Testis (tissue), 2 donors: ENCODE measurements at regions not wholly inside any gene's neighbourhood (a gene's known extent, or its start where the extent isn't known, plus 50 kb on each side); places are given as distances from the start of the nearest gene placed in this dataset.
"Not testable (repeated sequence)": the region's sequence is repeated elsewhere in the genome, so short reads cannot be mapped to it uniquely, and the experiment has no call there.

ENCODE experiments used
- DNase-seq: peaks from one replicate; pipeline ENCODE4 v3.0.0-alpha.2; 2019
- H3K27ac ChIP-seq, 2 donors: fragments of 200-600 bp; sonication (generic); one replicate each; pipeline ENCODE4 v1.5.1; 2019
- H3K27me3 ChIP-seq: fragments of 200-600 bp; sonication (generic); one replicate; pipeline ENCODE4 v1.5.1; 2019
- H3K36me3 ChIP-seq: fragments of 200-600 bp; sonication (generic); one replicate; pipeline ENCODE4 v1.5.1; 2017; ENCODE audit warnings: low read depth; ENCODE audit errors: missing control alignments
- H3K4me1 ChIP-seq: fragments of 200-600 bp; sonication (generic); one replicate; pipeline ENCODE4 v1.5.1; 2019
- H3K4me3 ChIP-seq, 2 donors: fragments of 200-600 bp; sonication (generic); one replicate each; pipeline ENCODE4 v1.5.1; 2017 to 2019
- H3K9me3 ChIP-seq: fragments of 200-600 bp; sonication (generic); one replicate; pipeline ENCODE4 v1.5.1; 2017
- CTCF ChIP-seq, 3 experiments: fragments of 450-650 bp in 2 of 3; fragments of 200-600 bp in 1 of 3; sonication (generic) in 1 of 3; IDR thresholded peaks; one replicate each; pipeline ENCODE4 v1.5.1; 2016 to 2019; ENCODE audit warnings: antibody characterized with exemption in 3 of 3, mild to moderate bottlenecking in 2 of 3, moderate library complexity in 1 of 3
- POLR2A ChIP-seq: fragments of 450-650 bp; IDR thresholded peaks from one replicate; pipeline ENCODE4 v1.6.1; 2017; ENCODE audit warnings: antibody characterized with exemption, mild to moderate bottlenecking, moderate library complexity
- WGBS, 2 donors: methylation state at CpG; one replicate each; pipeline ENCODE4 v1.1.5; 2018; 5-methylcytosine and 5-hydroxymethylcytosine counted together
- intact Hi-C: fragments of 100-400 bp; cut with DNase I; formaldehyde crosslinking; loops from one replicate; pipeline ENCODE4 v1.15.1; 2023; ENCODE audit warnings: low total_unique reads

DNA sequence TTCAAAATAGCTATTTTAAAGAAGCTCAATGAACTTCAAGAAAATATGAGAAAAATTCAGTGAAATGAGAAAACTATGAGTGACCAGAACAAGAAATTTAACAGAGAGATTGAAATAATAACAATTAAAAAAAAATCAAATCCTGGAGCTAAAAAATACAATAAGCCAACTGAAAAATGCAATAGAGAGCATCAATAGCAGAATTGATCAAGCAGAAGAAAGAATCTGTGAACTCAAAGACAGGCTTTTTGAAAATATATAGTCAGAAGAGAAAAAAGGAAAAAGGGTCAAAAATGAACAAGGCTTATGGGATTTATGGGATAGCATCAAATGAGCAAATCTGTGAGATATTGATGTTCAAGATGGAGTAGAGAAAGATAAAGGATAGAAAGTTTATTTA, 133.0 kb downstream of the OTUD1 start:
- H3K4me3 ChIP-seq, result no peak overlapping the region
- no peak for TF ChIP-seq POLR2A
- no peak for TF ChIP-seq CTCF (IDR thresholded peaks at IDR 0.05)
- H3K36me3 ChIP-seq, result no peaks in the 10 kb centered on the region
- intact Hi-C loops, result no loop called here
- H3K27me3 ChIP-seq, result no peaks in the 10 kb centered on the region
- no peaks in the 10 kb centered on the region for H3K9me3 ChIP-seq
- no peaks in the 10 kb centered on the region for H3K4me1 ChIP-seq
- no peak for DNase-seq
- H3K27ac ChIP-seq, result no peak overlapping the region

GRCh38 chr10:23581906-23582450, 143.1 kb downstream of the OTUD1 start:
- Histone ChIP-seq H3K27ac (no peak overlapping the region), H3K4me3 (no peak overlapping the region), H3K4me1 (no peaks in the 10 kb centered on the region), H3K9me3 (no peaks in the 10 kb centered on the region), H3K27me3 (no peaks in the 10 kb centered on the region), H3K36me3 (no peaks in the 10 kb centered on the region)
- WGBS, 2 donors, result 86 to 92% methylated on average over 2 of the region's 2 CpGs
- intact Hi-C loops, result no loop called here
- no peak for DNase-seq
- no peak for TF ChIP-seq CTCF (IDR thresholded peaks at IDR 0.05)
- no peak for TF ChIP-seq POLR2A

DNA sequence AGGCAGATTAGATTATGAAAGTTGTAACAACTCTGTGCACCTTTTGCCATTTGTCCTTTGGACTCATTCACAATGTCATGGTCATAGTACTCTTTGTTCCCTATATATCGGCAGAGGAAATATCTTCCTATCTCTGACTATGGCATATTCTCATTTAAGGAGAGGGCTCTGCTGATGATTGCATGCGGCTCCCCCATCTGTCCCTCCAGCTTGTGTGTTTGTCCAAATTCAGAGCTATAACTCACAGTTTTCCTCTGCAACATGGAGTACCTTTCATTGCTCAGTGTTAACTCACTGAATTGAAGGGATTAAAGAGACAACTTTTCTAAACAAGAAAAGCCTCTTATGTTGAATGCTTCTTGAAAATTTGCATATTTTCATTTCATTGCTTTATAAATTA, 145.5 kb downstream of the OTUD1 start:
- Histone ChIP-seq H3K9me3 (no peaks in the 10 kb centered on the region), H3K4me3 (no peak overlapping the region), H3K27me3 (no peaks in the 10 kb centered on the region), H3K4me1 (no peaks in the 10 kb centered on the region), H3K27ac (no peak overlapping the region), H3K36me3 (no peaks in the 10 kb centered on the region)
- no peak for DNase-seq
- TF ChIP-seq POLR2A, result no peak
- no peak for TF ChIP-seq CTCF (IDR thresholded peaks at IDR 0.05)
- intact Hi-C loops, result no loop called here
- 77 to 78% methylated on average over 2 of the region's 2 CpGs for WGBS, 2 donors

GRCh38 chr10:23585186-23585585, 146.3 kb downstream of the OTUD1 start:
- H3K4me3 ChIP-seq, result no peak overlapping the region
- H3K27ac ChIP-seq, result no peak overlapping the region
- TF ChIP-seq CTCF (IDR thresholded peaks at IDR 0.05), result no peak
- no peak for TF ChIP-seq POLR2A
- intact Hi-C loops, result no loop called here
- WGBS, 2 donors, result 92 to 94% methylated on average over 1 of the region's 1 CpG
- H3K27me3 ChIP-seq, result no peaks in the 10 kb centered on the region
- no peak for DNase-seq
- H3K4me1 ChIP-seq, result no peaks in the 10 kb centered on the region
- H3K9me3 ChIP-seq, result no peaks in the 10 kb centered on the region
- H3K36me3 ChIP-seq, result no peaks in the 10 kb centered on the region

DNA sequence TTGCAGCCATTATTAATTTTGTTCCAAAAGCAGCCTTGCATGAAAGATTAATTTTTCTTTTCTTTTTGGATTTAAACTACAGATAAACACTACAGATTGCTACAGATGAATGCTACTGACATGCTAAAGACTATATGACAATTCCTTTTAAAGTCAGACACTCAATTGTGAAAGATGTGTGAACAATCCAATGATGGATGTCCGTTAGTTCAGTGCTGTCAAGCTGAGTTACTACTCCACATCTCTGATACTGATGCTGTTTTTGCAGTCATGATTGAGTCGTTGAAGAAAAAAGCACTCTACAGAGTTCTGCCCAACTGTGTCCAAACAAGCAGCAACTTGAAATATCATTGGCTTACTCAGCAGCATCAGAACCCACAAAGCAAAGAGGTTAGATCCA, 146.8 kb downstream of the OTUD1 start:
- Histone ChIP-seq H3K27me3 (no peaks in the 10 kb centered on the region), H3K27ac (no peak overlapping the region), H3K9me3 (no peaks in the 10 kb centered on the region), H3K36me3 (no peaks in the 10 kb centered on the region), H3K4me3 (no peak overlapping the region), H3K4me1 (no peaks in the 10 kb centered on the region)
- intact Hi-C loops, result no loop called here
- TF ChIP-seq POLR2A (no peak), CTCF (IDR thresholded peaks at IDR 0.05) (no peak)
- WGBS, 2 donors, result 59 to 62% methylated on average over 2 of the region's 2 CpGs
- DNase-seq, result no peak

DNA sequence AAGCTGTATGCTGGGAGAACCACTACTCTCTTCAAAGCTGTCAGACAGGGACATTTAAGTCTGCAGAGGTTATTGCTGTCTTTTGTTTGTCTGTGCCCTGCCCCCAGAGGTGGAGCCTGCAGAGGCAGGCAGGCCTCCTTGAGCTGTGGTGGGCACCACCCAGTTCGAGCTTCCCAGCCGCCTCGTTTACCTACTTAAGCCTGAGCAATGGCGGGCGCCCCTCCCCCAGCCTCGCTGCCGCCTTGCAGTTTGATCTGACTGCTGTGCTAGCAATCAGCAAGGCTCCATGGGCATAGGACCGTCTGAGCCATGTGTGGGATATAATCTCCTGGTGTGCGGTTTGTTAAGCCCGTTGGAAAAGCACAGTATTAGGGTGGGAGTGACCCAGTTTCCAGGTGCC, 156.4 kb downstream of the OTUD1 start:
- 78 to 94% methylated on average over 10 of the region's 10 CpGs for WGBS, 2 donors
- intact Hi-C loops, DNase-seq: not testable (repeated sequence)

More for the DNA sequence above, 156.4 kb downstream of the OTUD1 start:
- H3K27ac ChIP-seq, H3K9me3 ChIP-seq, H3K27me3 ChIP-seq, H3K4me1 ChIP-seq, H3K36me3 ChIP-seq, H3K4me3 ChIP-seq: not testable (repeated sequence)
